C4-2B (cell line): ENCODE measurements at regions not wholly inside any gene's neighbourhood (a gene's known extent, or its start where the extent isn't known, plus 50 kb on each side); places are given as distances from the start of the nearest gene placed in this dataset.

ENCODE experiments used
- ZFX ChIP-seq: fragments of 450-650 bp; IDR thresholded peaks from 2 replicates; pipeline ENCODE4 v1.6.1; 2017
- TF ChIP-seq, protein P1 (sequence below): fragments of 450-650 bp; conservative IDR thresholded peaks from 2 replicates; pipeline ENCODE4 v1.5.1; 2017; ENCODE audit warnings: mild to moderate bottlenecking

DNA sequence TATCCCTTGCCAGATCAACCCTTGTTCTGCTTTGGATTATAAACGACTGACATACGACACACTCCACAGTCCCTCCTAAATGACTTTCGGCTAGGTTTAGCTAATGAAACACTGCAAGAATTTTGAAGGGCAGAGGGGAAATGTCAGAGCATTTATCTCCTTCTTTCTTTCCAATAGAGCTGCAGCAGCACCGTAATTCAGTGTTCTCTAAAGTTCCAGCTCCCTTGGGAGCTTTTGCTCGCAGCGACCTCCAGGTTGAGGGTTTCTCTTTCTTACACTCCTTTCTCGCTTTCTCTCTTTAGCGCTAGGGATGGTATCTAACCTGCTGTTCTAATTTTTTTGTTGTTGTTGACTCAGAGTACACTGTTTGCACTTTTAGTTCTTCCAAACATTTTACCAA, 467.1 kb upstream of the ST8SIA4 start:
- TF ChIP-seq, protein P1, sequence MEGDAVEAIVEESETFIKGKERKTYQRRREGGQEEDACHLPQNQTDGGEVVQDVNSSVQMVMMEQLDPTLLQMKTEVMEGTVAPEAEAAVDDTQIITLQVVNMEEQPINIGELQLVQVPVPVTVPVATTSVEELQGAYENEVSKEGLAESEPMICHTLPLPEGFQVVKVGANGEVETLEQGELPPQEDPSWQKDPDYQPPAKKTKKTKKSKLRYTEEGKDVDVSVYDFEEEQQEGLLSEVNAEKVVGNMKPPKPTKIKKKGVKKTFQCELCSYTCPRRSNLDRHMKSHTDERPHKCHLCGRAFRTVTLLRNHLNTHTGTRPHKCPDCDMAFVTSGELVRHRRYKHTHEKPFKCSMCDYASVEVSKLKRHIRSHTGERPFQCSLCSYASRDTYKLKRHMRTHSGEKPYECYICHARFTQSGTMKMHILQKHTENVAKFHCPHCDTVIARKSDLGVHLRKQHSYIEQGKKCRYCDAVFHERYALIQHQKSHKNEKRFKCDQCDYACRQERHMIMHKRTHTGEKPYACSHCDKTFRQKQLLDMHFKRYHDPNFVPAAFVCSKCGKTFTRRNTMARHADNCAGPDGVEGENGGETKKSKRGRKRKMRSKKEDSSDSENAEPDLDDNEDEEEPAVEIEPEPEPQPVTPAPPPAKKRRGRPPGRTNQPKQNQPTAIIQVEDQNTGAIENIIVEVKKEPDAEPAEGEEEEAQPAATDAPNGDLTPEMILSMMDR: no peak
- TF ChIP-seq ZFX: no peak
